Osteoblast (primary cell): ENCODE measurements at regions not wholly inside any gene's neighbourhood (a gene's known extent, or its start where the extent isn't known, plus 50 kb on each side); places are given as distances from the start of the nearest gene placed in this dataset.
"Not testable (repeated sequence)": the region's sequence is repeated elsewhere in the genome, so short reads cannot be mapped to it uniquely, and the experiment has no call there.

Experiments used
- DNase-seq: peaks from one replicate; pipeline ENCODE4 v3.0.0; 2011; ENCODE audit warnings: low spot score, mixed read lengths; ENCODE audit not compliant: insufficient read length; ENCODE audit errors: missing footprints
- H2AFZ ChIP-seq: 2 replicates; pipeline ENCODE4 v1.6.0; 2011; ENCODE audit warnings: mild to moderate bottlenecking, low read length
- H3K27ac ChIP-seq: 2 replicates; pipeline ENCODE4 v1.5.1; 2011; ENCODE audit warnings: mild to moderate bottlenecking, low read depth, low read length, moderate library complexity
- H3K27me3 ChIP-seq: 2 replicates; pipeline ENCODE4 v1.6.0; 2012; ENCODE audit warnings: mild to moderate bottlenecking, control low read depth, inconsistent platforms, low read length, moderate library complexity; ENCODE audit not compliant: insufficient read depth
- H3K36me3 ChIP-seq: 2 replicates; pipeline ENCODE4 v1.5.1; 2011; ENCODE audit warnings: mild to moderate bottlenecking, low read length, control low read depth, moderate library complexity; ENCODE audit not compliant: insufficient read depth
- H3K4me1 ChIP-seq: 2 replicates; pipeline ENCODE4 v1.5.1; 2011; ENCODE audit warnings: mild to moderate bottlenecking, low read length, control low read depth, moderate library complexity; ENCODE audit not compliant: insufficient read depth
- H3K4me2 ChIP-seq: 2 replicates; pipeline ENCODE4 v1.6.0; 2011; ENCODE audit warnings: mild to moderate bottlenecking, low read length; ENCODE audit not compliant: insufficient read depth
- H3K4me3 ChIP-seq: fragments of 200-600 bp; sonication (generic); 3 replicates; pipeline ENCODE4 v1.5.1; 2012; ENCODE audit warnings: mild to moderate bottlenecking, low read length, inconsistent platforms; ENCODE audit not compliant: insufficient read depth
- H3K79me2 ChIP-seq: 2 replicates; pipeline ENCODE4 v1.6.0; 2012; ENCODE audit warnings: mild to moderate bottlenecking, low read length, control low read depth, inconsistent platforms; ENCODE audit not compliant: insufficient read depth
- H3K9me3 ChIP-seq: 2 replicates; pipeline ENCODE4 v1.5.1; 2011; ENCODE audit warnings: low read depth, low read length, control low read depth
- H4K20me1 ChIP-seq: 2 replicates; pipeline ENCODE4 v1.6.0; 2012; ENCODE audit warnings: mild to moderate bottlenecking, low read length, control low read depth; ENCODE audit not compliant: insufficient read depth
- CTCF ChIP-seq: IDR thresholded peaks from 2 replicates; pipeline ENCODE4 v1.5.1; 2011; ENCODE audit warnings: mild to moderate bottlenecking, low read depth, low read length, moderate library complexity; ENCODE audit errors: extremely low read depth

- H3K27ac ChIP-seq: no peak overlapping the region
- peaks cover 10% of the 10 kb centered on the region for H3K4me1 ChIP-seq
- H3K9me3 ChIP-seq: no peaks in the 10 kb centered on the region
- no peaks in the 10 kb centered on the region for H4K20me1 ChIP-seq
- H3K79me2 ChIP-seq: no peaks in the 10 kb centered on the region
- H3K27me3 ChIP-seq: peaks cover 2% of the 10 kb centered on the region
- H3K36me3 ChIP-seq: no peaks in the 10 kb centered on the region
- H3K4me3 ChIP-seq: no peak overlapping the region
- no peak for DNase-seq
- no peak overlapping the region for H2AFZ ChIP-seq
- no peak for TF ChIP-seq CTCF
- no peak overlapping the region for H3K4me2 ChIP-seq
Measured at GRCh38 chr10:118875087-118875486, 120.3 kb upstream of the CACUL1 start.

GRCh38 chr10:118882741-118883140, 128.0 kb upstream of the CACUL1 start:
- Histone ChIP-seq H4K20me1 (no peaks in the 10 kb centered on the region), H3K4me1 (no peaks in the 10 kb centered on the region), H3K79me2 (no peaks in the 10 kb centered on the region), H3K4me3 (no peak overlapping the region), H3K36me3 (no peaks in the 10 kb centered on the region), H3K4me2 (no peak overlapping the region), H3K9me3 (no peaks in the 10 kb centered on the region), H3K27me3 (no peaks in the 10 kb centered on the region), H2AFZ (no peak overlapping the region), H3K27ac (no peak overlapping the region)
- DNase-seq: no peak
- TF ChIP-seq CTCF: no peak

GRCh38 chr10:118892255-118892654, 137.3 kb upstream of the NANOS1 start:
- DNase-seq: no peak
- Histone ChIP-seq H2AFZ (no peak overlapping the region), H3K36me3 (no peaks in the 10 kb centered on the region), H3K27ac (no peak overlapping the region), H4K20me1 (no peaks in the 10 kb centered on the region), H3K27me3 (peaks cover 2% of the 10 kb centered on the region), H3K79me2 (no peaks in the 10 kb centered on the region), H3K4me3 (no peak overlapping the region), H3K4me1 (no peaks in the 10 kb centered on the region), H3K9me3 (no peaks in the 10 kb centered on the region), H3K4me2 (no peak overlapping the region)
- TF ChIP-seq CTCF: no peak

DNA sequence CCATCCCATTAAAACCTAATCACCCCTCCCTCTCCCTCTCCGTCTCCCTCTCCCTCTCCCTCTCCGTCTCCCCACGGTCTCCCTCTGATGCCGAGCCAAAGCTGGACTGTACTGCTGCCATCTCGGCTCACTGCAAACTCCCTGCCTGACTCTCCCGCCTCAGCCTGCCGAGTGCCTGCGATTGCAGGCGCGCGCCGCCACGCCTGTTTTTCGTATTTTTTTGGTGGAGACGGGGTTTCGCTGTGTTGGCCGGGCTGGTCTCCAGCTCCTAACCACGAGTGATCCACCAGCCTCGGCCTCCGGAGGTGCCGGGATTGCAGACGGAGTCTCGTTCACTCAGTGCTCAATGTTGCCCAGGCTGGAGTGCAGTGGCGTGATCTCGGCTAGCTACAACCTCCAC, 134.6 kb upstream of the NANOS1 start:
- H3K27me3 ChIP-seq, H3K4me3 ChIP-seq, H3K36me3 ChIP-seq, H3K79me2 ChIP-seq, H2AFZ ChIP-seq, DNase-seq, H3K27ac ChIP-seq, H3K9me3 ChIP-seq, H3K4me1 ChIP-seq, H4K20me1 ChIP-seq, H3K4me2 ChIP-seq: not testable (repeated sequence)

- Histone ChIP-seq H3K36me3 (no peaks in the 10 kb centered on the region), H3K79me2 (no peaks in the 10 kb centered on the region), H3K27me3 (no peaks in the 10 kb centered on the region), H3K9me3 (no peaks in the 10 kb centered on the region), H4K20me1 (no peaks in the 10 kb centered on the region), H3K27ac (no peak overlapping the region), H3K4me3 (no peak overlapping the region), H2AFZ (no peak overlapping the region), H3K4me1 (no peaks in the 10 kb centered on the region), H3K4me2 (no peak overlapping the region)
- TF ChIP-seq CTCF: no peak
- no peak for DNase-seq
Measured at GRCh38 chr10:118900617-118901016, 128.9 kb upstream of the NANOS1 start.
